Esophagus (tissue), 2 donors: ENCODE measurements at regions not wholly inside any gene's neighbourhood (a gene's known extent, or its start where the extent isn't known, plus 50 kb on each side); places are given as distances from the start of the nearest gene placed in this dataset.

ENCODE experiments used
- H3K27ac ChIP-seq, 2 donors: one replicate each; pipeline ENCODE4 v1.5.1; 2013; ENCODE audit warnings: low read depth in 2 of 2, mild to moderate bottlenecking in 2 of 2, inconsistent platforms in 1 of 2, low read length in 1 of 2, moderate library complexity in 1 of 2
- H3K27me3 ChIP-seq, 2 donors: one replicate each; pipeline ENCODE4 v1.6.1; 2013; ENCODE audit warnings: low read length in 2 of 2, control low read depth in 1 of 2, mild to moderate bottlenecking in 1 of 2; ENCODE audit not compliant: insufficient read depth in 2 of 2, control insufficient read depth in 1 of 2
- H3K36me3 ChIP-seq, 2 donors: one replicate each; pipeline ENCODE4 v1.6.1; 2013; ENCODE audit warnings: low read length in 1 of 2; ENCODE audit not compliant: control insufficient read depth in 2 of 2, insufficient read depth in 2 of 2
- H3K4me1 ChIP-seq, 2 donors: one replicate each; pipeline ENCODE4 v1.6.1; 2013; ENCODE audit warnings: low read length in 1 of 2; ENCODE audit not compliant: control insufficient read depth in 2 of 2, insufficient read depth in 2 of 2
- H3K4me3 ChIP-seq, 2 donors: one replicate each; pipeline ENCODE4 v1.5.1; 2013; ENCODE audit warnings: low read length in 2 of 2, mild to moderate bottlenecking in 2 of 2, low read depth in 1 of 2, moderate library complexity in 1 of 2
- H3K9me3 ChIP-seq, 2 donors: one replicate each; pipeline ENCODE4 v1.6.1; 2013; ENCODE audit warnings: mild to moderate bottlenecking in 2 of 2, low read depth in 1 of 2, low read length in 1 of 2, moderate library complexity in 1 of 2; ENCODE audit not compliant: control insufficient read depth in 2 of 2, insufficient read depth in 1 of 2
- WGBS, 2 donors: extraction: QIAGEN DNeasy Blood & Tissue Kit; methylation state at CpG; one replicate each; pipeline ENCODE4 v1.1.7; 2013; 5-methylcytosine and 5-hydroxymethylcytosine counted together
- donor health status: healthy with polysubstance abuse.
- donor health status: Bipolar disorder and iron deficiency.

DNA sequence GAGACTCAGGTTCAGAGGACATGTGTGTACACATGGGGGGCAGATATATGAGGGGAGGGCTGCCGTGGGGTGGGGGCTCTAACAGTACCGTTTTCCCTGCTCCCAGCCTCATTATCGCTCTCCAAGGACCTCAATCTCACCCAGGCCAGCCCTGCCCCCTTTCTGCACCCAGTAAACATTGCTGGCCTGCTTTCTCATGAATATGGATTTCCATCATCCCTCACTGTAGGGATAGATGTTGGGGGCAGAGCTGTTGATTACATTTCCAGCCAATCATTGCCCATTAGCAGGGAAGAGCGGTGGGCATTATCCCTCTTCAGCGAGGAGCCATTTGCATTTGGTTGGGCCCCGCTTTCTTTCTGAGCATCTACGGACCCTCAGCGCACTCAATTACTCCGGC is 273.8 kb downstream of the RPS6KC1 start:
- Histone ChIP-seq H3K4me1 (no peaks in the 10 kb centered on the region), H3K36me3 (no peaks in the 10 kb centered on the region), H3K27me3 (no peaks in the 10 kb centered on the region), H3K9me3 (no peaks in the 10 kb centered on the region), H3K27ac (no peak overlapping the region), H3K4me3 (no peak overlapping the region)
- 79 to 89% methylated on average over 9 of the region's 9 CpGs for WGBS, 2 donors

DNA sequence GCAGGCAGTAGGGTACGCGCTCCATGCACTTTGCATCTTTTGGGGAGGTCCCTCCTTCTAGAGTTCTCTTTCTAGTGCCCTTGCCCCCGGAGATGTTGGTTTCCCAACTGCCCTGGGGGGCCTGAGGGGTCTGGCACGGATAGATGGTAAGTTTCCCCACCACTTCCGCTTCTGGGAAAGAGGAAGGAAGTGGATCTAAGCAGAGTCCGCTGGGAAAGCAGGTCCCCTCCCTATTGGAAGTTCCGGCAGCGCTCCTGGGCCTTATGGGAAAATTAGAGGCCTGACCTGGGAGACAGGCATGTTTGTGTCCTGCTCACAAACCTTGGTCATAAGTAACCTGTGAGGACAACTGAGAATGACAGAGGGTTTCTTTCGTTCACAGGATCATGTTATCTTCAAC is 274.4 kb downstream of the RPS6KC1 start:
- Histone ChIP-seq H3K9me3 (no peaks in the 10 kb centered on the region), H3K27me3 (no peaks in the 10 kb centered on the region), H3K4me3 (no peak overlapping the region), H3K36me3 (no peaks in the 10 kb centered on the region), H3K27ac (no peak overlapping the region), H3K4me1 (no peaks in the 10 kb centered on the region)
- 76 to 78% methylated on average over 9 of the region's 9 CpGs for WGBS, 2 donors

DNA sequence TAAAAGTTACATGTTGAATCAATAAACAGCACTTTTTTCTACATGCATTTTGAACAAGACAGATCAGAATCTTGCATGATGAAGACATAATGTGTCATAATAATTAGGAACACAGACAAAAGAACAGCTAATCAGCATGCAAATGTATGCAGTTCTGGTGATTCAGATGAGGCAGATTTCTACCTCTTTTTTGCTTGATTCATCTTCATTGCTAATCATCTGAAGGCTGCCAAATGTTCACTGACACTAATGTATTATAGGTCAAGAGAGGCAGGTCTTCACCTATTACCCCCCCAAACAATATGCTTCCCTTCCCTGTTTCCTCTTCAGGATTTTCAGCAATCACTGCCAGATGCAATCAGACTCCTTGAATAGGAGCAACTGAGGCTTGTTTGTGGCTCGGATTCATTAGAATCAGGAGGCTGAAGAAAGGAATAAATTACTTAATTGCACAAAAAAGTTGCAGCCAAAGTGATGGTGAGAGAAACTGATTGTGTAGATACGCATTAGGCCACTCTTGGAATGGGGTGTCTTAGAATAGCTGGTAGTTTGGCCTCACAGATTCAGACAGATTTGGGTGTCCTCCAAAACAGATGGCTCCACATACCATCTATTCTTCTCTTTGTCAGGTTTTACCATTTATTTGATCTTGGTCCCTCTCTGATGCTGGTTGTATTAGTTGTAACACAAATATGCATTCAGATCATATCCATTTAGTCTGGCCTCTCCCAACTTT is 275.4 kb downstream of the RPS6KC1 start:
- Histone ChIP-seq H3K27me3 (no peaks in the 10 kb centered on the region), H3K4me1 (no peaks in the 10 kb centered on the region), H3K36me3 (no peaks in the 10 kb centered on the region), H3K9me3 (no peaks in the 10 kb centered on the region), H3K27ac (no peak overlapping the region), H3K4me3 (no peak overlapping the region)
- 80 to 86% methylated on average over 2 of the region's 2 CpGs for WGBS, 2 donors

DNA sequence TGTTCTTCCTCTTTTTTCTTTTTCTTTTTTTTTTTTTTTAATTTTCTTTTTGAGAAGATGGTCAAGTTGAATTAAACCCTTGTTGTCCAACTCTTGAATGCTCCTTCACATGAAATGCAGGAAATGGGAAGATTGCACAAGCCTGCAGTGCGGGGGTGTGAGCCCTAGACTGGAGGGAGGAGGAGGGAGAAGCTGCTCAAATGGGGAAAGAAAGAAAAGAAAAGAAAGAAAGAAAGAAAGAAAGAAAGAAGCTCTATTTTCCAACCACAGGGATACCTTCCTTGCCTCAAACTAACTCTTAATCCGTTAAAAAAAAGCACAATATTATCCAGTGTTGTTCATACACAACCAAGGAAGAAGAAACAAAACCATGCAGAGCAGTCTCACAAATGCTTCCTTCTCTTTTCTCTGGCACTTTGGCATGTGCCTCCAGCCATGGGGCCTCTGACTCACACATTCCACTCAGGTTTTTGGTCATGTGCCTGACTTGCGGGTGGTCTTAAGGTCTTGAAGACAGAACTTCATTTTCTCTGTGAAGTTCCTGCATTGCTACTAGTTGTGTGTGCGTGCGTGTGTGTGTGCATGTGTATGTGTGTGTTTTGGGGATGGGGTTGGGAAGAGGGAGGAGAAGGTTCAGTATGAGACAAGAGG is 276.1 kb downstream of the RPS6KC1 start:
- Histone ChIP-seq H3K27ac (no peak overlapping the region), H3K4me3 (no peak overlapping the region), H3K36me3 (no peaks in the 10 kb centered on the region), H3K4me1 (no peaks in the 10 kb centered on the region), H3K27me3 (no peaks in the 10 kb centered on the region), H3K9me3 (no peaks in the 10 kb centered on the region)
- WGBS, 2 donors = 66 to 70% methylated on average over 5 of the region's 5 CpGs

DNA sequence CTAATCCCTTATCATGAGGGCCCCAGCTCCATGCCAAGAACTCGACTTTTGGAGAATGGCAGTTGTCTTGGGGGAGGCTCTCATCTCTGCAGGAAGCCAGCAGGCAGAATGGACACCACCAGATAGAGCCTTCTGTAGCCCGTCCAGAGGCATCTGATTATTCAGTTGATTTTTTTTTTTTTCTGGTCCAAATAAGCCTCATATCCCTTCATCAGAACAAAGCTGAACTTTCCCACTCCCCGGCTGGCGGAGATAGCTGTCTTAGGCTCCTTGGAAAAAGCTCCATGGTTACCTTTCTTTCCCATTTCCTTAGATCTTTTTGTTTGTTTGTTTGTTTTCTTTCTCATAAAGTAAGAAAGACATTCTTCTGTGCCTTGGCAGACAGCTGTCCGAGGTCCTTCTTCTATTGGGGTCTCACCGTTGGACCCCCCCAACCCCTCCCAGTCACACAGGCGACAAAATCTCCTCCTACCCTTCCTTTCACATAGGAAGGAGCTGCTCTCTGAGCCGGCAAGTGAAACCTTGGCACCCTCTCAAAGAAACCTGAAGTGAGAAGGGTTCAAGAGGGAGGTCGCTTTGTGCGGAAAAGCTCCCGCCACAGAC is 278.5 kb downstream of the RPS6KC1 start:
- H3K36me3 ChIP-seq = no peaks in the 10 kb centered on the region
- no peak overlapping the region for H3K27ac ChIP-seq
- WGBS, 2 donors = 71 to 74% methylated on average over 10 to 11 of the region's 11 CpGs
- no peaks in the 10 kb centered on the region for H3K9me3 ChIP-seq
- H3K4me3 ChIP-seq = no peak overlapping the region
- no peaks in the 10 kb centered on the region for H3K4me1 ChIP-seq
- no peaks in the 10 kb centered on the region for H3K27me3 ChIP-seq

DNA sequence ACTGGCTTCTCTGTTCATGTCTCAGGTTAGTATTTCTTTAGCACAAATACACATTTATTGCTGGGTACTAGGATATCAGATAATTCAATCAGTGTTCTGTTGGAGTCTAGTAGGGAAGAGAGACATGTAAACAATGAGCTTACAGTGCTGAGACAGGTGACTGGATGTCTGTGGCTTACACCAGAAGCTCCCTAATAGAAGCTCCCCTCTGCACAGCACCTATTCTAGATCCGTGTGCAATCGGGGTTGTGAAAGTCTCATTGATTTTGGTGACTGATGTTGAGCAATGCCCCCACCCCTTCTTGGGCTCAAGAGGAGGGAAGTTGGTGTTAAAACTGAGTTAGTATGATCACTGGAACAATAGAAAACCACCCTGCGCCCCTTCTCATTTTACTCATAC is 279.2 kb downstream of the RPS6KC1 start:
- H3K36me3 ChIP-seq = no peaks in the 10 kb centered on the region
- H3K27me3 ChIP-seq = no peaks in the 10 kb centered on the region
- no peak overlapping the region for H3K4me3 ChIP-seq
- H3K4me1 ChIP-seq = no peaks in the 10 kb centered on the region
- no peaks in the 10 kb centered on the region for H3K9me3 ChIP-seq
- 73 to 83% methylated on average over 3 of the region's 3 CpGs for WGBS, 2 donors
- no peak overlapping the region for H3K27ac ChIP-seq

DNA sequence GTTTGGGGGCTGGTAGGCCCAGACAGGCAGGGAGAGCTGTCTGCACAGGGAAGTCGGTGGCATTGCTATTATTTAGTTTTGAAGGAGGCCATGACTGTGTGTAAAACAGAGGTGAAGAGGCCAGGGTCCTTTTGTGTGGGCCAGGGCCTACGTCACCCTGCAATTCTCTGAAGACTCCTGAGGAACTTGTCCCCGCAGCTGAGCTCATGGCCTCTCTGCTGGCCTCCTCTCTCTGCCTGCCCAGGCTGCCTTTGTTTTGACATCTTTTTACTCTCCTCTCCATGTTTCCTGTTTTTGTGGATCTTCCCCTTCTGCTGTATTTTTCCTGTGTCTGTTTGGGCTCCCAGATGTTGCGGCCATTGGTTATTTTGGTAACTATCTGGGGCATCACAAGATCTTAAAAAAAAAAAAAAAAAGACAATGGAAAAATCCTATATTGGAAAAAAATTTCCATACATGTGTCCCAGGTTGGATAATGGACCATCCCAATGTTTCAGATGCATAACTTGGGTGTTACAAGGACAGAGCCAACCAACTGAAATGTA is 280.7 kb downstream of the RPS6KC1 start:
- no peak overlapping the region for H3K4me3 ChIP-seq
- no peaks in the 10 kb centered on the region for H3K27me3 ChIP-seq
- H3K9me3 ChIP-seq = no peaks in the 10 kb centered on the region
- 70 to 89% methylated on average over 4 of the region's 4 CpGs for WGBS, 2 donors
- no peak overlapping the region for H3K27ac ChIP-seq
- H3K4me1 ChIP-seq = no peaks in the 10 kb centered on the region
- H3K36me3 ChIP-seq = no peaks in the 10 kb centered on the region

DNA sequence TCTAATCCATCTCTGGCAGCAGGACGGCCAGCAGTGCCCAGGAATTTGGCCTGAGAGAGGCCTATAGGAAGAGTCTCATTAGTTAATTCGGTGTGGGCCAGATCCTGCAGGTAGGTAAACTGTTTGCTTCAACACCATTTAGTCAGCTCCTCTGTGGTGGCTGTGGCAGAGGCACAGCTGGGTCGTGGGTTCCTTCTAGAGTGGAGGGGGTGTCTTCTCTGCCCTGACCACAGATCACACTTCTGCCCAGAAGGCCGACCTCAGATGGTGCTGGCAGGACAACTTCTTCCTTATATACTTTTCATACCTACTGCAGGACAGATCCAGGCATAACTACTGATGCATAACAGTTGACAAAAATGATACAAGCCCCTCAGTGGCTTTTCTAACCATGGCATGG is 281.4 kb downstream of the RPS6KC1 start:
- WGBS, 2 donors = 59 to 61% methylated on average over 4 of the region's 4 CpGs
- Histone ChIP-seq H3K27me3 (no peaks in the 10 kb centered on the region), H3K4me1 (no peaks in the 10 kb centered on the region), H3K4me3 (no peak overlapping the region), H3K9me3 (no peaks in the 10 kb centered on the region), H3K36me3 (no peaks in the 10 kb centered on the region), H3K27ac (no peak overlapping the region)

DNA sequence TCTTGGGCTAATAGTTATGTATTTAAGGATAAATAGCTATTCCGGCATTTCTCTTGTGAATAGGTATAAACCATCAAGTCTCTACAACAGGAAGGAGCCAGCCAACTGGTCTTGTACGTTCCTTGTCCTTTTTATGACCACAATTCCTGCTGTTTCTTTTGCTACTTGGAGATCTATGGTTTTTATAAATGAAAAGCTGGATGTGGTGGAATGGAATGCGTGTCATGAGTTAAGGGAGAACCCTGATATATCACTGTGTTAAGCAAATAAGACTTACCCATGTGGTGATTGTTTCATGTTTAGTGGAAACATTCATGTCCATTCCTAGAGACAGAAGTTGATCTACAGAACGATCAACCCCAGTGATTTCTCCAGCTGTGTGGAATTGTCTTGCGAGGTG is 282.1 kb downstream of the RPS6KC1 start:
- H3K27me3 ChIP-seq = no peaks in the 10 kb centered on the region
- no peak overlapping the region for H3K4me3 ChIP-seq
- H3K36me3 ChIP-seq = no peaks in the 10 kb centered on the region
- H3K9me3 ChIP-seq = no peaks in the 10 kb centered on the region
- no peaks in the 10 kb centered on the region for H3K4me1 ChIP-seq
- WGBS, 2 donors = 87 to 91% methylated on average over 5 of the region's 5 CpGs
- no peak overlapping the region for H3K27ac ChIP-seq
